ENCODE measurements at regions not wholly inside any gene's neighbourhood (a gene's known extent, or its start where the extent isn't known, plus 50 kb on each side); places are given as distances from the start of the nearest gene placed in this dataset.
"Not testable (repeated sequence)": the region's sequence is repeated elsewhere in the genome, so short reads cannot be mapped to it uniquely, and the experiment has no call there.

GRCh38 chr6:57989520-57990080 lies 672.2 kb downstream of the PRIM2 start:
- not testable (repeated sequence) for DNase-seq

DNA sequence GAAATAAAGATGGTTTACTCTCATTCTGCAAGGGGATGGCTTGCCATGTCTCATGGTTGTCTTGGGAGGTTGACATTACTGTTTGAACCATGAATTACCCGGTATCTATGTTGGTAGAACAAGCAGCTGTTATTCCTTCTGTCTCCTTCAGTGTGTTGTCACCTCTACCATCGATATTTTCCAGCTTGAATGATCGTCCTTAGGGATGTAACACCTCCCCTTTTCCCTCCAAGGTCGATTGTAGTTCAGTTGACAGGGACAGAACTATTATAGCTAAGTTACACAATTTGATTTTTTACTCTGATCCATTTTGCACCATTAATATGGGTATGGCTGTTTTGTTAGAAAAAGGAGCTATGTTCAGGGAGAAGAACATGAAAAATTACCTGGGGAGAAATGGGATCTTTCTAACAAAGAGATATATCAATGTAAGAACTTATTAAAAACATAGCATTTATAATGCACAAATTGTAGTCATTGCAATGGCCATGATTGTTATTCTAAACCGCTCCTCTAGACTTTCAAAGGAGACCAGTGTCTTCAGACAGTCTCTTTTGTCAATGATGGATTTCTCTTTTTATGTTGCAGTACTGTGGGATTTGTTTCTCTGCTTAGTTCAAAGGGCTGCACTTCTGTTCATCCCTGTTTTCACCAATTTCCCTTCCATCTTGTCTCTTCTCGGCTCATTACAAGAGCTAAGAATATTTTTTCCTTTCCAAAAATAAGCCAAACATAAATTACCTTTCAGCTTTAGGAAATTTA lies 681.6 kb downstream of the PRIM2 start:
- not testable (repeated sequence) for DNase-seq

GRCh38 chr6:58000233-58000632 lies 682.8 kb downstream of the PRIM2 start:
- DNase-seq = not testable (repeated sequence)

GRCh38 chr6:58003417-58004167 lies 686.2 kb downstream of the PRIM2 start:
- DNase-seq = peak; percentile 62 to 67

DNA sequence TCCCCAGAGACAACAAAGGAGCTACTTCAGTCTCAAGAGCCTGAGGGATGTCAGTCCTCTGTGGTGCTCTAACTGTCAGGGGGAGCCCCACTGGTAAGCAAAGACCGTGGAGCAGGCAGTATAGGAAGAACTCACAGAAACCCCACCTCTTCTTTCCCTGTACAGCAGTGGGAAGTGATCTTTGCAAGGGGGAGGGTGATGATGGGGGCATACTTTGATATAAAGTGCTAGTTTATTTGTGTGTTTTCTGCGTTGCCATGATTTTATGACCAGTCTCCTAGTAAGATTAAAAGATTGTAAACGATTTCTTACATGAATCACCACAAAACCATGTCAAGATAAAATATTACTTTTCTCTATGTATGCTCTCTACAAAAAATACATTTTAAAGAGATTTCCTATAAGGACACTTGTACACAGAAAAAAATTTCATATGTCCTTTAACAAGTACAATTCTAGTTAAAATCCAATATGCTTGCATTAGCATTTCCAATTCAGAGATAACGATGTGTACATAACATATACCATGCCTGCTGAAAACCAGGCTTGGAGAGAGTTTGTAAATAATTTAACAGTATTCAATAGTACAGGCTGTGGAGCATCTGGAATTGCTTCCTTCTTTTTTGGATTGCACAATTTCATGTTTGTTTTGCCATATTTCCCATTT lies 690.0 kb downstream of the PRIM2 start:
- DNase-seq = not testable (repeated sequence)

GRCh38 chr6:58008001-58008335 lies 690.5 kb downstream of the PRIM2 start:
- DNase-seq = not testable (repeated sequence)

- not testable (repeated sequence) for DNase-seq
These were observed 694.6 kb downstream of the PRIM2 start for GRCh38 chr6:58011954-58012600.

DNA sequence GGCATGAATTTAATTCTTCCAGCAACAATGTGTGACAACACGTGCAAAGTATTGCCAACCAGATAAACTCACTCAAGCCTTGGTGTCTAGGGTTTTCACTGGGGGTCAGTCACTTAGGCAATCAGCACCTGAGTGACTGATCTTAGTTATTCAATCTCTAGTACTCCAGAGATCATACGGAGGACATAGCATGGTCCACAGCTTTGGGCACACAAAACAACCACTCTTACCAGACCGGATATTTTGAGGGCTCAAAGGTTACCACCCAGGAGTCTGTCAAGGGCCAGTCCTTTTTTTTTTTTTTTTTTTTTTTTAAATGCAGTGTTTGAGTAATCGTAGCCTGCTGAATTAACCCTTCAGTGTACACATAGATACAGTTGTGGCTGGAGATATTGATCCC lies 699.2 kb downstream of the PRIM2 start:
- DNase-seq = not testable (repeated sequence)

DNA sequence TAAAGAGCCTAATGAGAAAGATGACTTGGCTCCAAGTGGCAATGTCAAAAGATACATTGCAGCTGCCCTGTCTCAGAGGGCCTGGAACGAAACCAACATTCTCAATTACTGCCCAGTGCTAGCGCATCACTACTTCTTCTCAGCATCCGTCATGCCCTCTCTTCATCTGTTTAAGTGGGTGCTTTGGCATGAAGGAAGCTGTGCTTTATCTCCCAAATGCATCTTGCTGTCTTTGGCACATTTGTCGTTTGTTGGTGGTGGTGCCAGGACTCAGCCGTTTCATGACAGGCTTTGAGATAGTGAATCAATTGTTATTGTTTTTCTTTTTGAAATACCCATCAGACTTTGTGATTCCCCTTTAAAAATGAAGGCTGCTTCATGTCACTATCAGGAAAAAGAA lies 710.8 kb downstream of the PRIM2 start:
- DNase-seq = not testable (repeated sequence)

DNA sequence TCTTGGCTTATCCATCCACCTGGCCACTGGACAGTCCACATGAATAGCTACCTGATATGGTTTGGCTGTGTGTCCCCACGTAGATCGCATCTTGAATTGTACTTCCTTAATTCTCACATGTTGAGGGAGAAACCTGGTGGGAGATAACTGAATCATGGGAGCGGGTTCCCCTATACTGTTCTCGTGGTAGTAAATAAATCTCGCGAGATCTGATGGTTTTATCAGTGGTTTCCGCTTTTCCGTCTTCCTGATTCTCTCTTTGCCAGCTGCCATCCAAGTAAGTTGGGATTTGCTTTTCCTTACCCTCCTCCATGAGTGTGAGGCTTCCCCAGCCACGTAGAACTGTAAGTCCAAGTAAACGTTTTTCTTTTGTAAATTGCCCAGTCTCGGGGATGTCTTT lies 720.8 kb downstream of the PRIM2 start:
- not testable (repeated sequence) for DNase-seq

GRCh38 chr6:58046584-58046983 lies 729.2 kb downstream of the PRIM2 start:
- not testable (repeated sequence) for DNase-seq

DNA sequence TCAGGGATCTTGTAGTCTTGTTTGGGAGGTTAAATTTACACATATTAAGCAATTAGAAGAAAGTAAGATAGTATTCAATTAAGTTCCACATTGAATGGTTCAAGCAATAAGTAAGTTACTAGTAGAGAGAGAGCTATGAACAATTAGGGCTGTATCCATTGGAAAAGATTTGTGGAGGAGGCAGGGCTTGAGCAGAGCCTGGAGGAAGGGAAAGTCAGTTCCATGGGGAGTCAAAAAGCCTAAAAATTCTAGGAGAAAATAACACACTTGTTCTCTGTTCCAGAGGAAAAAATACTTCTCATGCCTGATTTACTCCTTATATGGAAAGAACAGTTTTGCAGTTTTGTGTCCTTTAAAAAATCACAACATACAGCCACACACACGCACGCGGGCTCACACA lies 730.0 kb downstream of the PRIM2 start:
- DNase-seq = not testable (repeated sequence)

GRCh38 chr6:58047865-58048264 lies 730.4 kb downstream of the PRIM2 start:
- peak; percentile 2 to 15 for DNase-seq

GRCh38 chr6:58055465-58056176 lies 738.2 kb downstream of the PRIM2 start:
- not testable (repeated sequence) for DNase-seq

- DNase-seq = not testable (repeated sequence)
These were observed 742.3 kb downstream of the PRIM2 start for GRCh38 chr6:58059701-58060100.

GRCh38 chr6:58063542-58063941 lies 746.1 kb downstream of the PRIM2 start:
- not testable (repeated sequence) for DNase-seq

- DNase-seq = peak in 1 of 2 experiments; percentile 3
These were observed 750.6 kb downstream of the PRIM2 start for GRCh38 chr6:58067867-58068548.

DNA sequence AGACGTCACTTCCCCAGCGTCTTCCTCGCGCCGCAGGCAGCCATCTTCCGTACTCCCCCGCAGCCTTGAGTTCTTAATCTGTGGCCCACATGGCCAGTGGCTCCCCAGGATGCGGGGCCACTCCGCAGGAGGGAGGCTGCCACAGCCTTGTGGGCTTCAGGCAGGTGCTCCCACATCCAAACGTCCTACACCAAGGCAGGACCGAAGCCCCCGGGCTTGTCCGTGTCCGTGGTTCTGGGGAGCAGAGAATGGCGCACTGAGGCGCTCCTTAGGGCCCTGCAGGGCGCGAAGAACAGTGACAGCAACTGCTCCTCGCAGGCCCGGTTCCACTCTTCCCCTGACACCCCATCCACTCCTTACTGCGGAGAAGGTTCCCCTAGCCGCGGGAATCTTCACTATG lies 755.8 kb downstream of the PRIM2 start:
- no peak for DNase-seq

DNA sequence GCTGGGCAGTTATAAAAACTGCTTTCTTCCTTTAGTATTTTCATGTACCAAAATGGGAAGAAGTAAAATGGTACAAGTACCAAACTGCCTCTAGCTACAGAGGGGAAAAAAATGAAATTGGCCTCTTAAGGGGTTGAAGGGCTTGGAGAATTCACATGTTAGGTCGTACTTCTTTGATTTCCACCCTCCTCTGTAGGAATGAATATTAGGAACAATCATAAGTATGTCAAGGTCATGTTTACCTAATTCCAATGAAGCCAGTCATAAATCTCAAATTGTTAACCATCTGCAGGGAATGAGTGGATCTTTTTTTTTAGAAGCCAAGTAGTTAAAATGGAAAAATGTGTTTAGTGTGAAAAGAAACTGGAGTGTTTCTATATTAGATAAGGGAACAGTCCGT lies 772.6 kb downstream of the PRIM2 start:
- DNase-seq = not testable (repeated sequence)

GRCh38 chr6:58097251-58097650 lies 779.8 kb downstream of the PRIM2 start:
- DNase-seq = not testable (repeated sequence)

GRCh38 chr6:58113960-58114359 lies 796.5 kb downstream of the PRIM2 start:
- DNase-seq = peak in 1 of 2 experiments; percentile 0
